ENCODE measurements at regions not wholly inside any gene's neighbourhood (a gene's known extent, or its start where the extent isn't known, plus 50 kb on each side); places are given as distances from the start of the nearest gene placed in this dataset.

DNA sequence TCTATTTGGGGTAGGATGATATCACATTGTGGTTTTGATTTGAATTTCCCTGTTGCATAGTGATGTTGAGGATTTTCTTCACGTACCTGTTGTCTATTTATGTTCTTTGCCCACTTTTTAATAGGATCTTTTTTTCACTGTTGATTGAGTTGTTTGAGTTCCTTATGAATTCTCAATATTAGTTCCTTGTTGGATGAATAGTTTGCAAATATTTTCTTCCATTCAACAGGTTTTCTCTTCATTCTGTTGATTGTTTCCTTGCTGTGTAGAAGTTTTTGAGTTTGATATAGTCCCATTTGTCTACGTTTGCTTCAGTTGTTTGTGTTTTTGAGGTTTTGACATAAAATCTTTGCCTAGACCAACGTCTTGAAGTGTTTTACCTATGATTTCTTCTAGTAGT is 369.5 kb upstream of the CAMK1G start:
- no peaks in the 10 kb centered on the region for H3K36me3 ChIP-seq
- TF ChIP-seq, protein P1, sequence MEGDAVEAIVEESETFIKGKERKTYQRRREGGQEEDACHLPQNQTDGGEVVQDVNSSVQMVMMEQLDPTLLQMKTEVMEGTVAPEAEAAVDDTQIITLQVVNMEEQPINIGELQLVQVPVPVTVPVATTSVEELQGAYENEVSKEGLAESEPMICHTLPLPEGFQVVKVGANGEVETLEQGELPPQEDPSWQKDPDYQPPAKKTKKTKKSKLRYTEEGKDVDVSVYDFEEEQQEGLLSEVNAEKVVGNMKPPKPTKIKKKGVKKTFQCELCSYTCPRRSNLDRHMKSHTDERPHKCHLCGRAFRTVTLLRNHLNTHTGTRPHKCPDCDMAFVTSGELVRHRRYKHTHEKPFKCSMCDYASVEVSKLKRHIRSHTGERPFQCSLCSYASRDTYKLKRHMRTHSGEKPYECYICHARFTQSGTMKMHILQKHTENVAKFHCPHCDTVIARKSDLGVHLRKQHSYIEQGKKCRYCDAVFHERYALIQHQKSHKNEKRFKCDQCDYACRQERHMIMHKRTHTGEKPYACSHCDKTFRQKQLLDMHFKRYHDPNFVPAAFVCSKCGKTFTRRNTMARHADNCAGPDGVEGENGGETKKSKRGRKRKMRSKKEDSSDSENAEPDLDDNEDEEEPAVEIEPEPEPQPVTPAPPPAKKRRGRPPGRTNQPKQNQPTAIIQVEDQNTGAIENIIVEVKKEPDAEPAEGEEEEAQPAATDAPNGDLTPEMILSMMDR (IDR thresholded peaks at IDR 0.05), result no peak
- DNase-seq (no peak), ATAC-seq (no peak)
- no peaks in the 10 kb centered on the region for H3K4me1 ChIP-seq
- H3K27me3 ChIP-seq, result peaks cover 7 to 21% of the 10 kb centered on the region in 2 donors
- H3K9me3 ChIP-seq, result no peaks in the 10 kb centered on the region
- H3K27ac ChIP-seq, result no peak overlapping the region
- intact Hi-C loops (cut with DNase I), result no loop called here
- H3K4me3 ChIP-seq, result no peak overlapping the region

DNA sequence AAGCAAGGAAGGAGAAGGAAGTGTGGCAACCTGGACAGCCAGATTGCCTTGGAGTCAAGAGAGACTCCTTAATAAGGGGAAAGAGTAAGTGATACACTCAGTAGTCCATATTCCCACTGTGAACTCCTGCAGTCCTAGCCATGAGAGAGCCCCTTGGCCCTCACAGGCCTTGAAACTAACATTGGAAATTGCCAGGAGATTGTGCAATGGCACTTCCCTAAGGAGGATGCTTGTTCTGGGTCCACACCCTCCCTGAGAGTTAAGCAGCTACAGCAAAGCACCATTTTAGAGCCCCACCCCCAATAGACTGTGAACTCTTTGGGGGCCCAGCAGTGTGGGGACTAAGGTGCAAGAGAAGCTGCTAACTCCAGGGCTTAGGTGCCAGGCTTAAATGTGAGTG is 367.7 kb upstream of the CAMK1G start:
- Histone ChIP-seq H3K27ac (no peak overlapping the region), H3K4me3 (no peak overlapping the region), H3K27me3 (peaks cover 0 to 3% of the 10 kb centered on the region in 2 donors), H3K36me3 (no peaks in the 10 kb centered on the region), H3K9me3 (no peaks in the 10 kb centered on the region), H3K4me1 (no peaks in the 10 kb centered on the region)
- no peak for DNase-seq
- intact Hi-C loops (cut with DNase I), result no loop called here
- TF ChIP-seq, protein P1 (IDR thresholded peaks at IDR 0.05), result no peak
- peak; percentile 38 for ATAC-seq

DNA sequence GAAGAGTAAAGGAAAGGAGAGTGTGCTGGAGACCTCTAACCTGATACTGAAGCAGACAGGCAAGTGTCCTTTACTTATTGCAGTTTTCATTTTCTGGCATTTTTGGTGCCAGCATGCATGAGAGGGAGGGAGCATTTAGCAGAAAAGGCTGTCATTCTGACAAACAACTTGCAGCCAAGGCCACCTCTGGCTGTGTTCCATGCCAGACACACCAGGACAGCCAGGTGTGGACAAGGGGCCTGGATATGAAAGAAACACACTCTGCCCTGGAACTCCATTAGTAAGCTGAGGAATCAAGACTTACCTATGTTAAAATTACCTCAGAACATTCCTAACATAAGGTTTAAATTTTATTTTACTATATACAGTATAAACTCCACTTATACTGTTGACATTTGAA is 365.4 kb upstream of the CAMK1G start:
- ATAC-seq (no peak), DNase-seq (no peak)
- H3K27me3 ChIP-seq, result no peaks in the 10 kb centered on the region
- no peak overlapping the region for H3K4me3 ChIP-seq
- no peaks in the 10 kb centered on the region for H3K4me1 ChIP-seq
- no peak overlapping the region for H3K27ac ChIP-seq
- no peaks in the 10 kb centered on the region for H3K36me3 ChIP-seq
- TF ChIP-seq, protein P1 (IDR thresholded peaks at IDR 0.05), result no peak
- H3K9me3 ChIP-seq, result no peaks in the 10 kb centered on the region
- intact Hi-C loops (cut with DNase I), result no loop called here

DNA sequence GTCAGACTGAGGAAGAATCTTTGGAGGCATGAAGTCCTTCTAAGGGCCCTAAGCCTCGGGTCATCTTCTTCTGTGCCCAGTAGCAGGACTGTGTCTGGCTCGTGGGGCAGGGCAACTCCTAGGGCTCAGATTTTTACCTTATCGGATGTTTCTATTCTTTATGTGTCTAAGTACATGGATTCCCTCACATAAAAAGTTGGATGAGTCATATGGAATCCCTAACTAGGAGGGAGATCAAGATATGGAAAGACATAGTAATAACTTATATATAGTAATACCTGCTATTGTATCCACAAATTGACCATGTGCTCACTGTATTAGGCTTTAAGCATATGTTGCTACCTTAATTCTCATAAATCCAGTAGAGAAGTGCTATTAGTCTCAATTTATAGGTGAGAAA is 364.5 kb upstream of the CAMK1G start:
- Histone ChIP-seq H3K36me3 (no peaks in the 10 kb centered on the region), H3K27ac (no peak overlapping the region), H3K9me3 (no peaks in the 10 kb centered on the region), H3K27me3 (no peaks in the 10 kb centered on the region), H3K4me3 (no peak overlapping the region), H3K4me1 (no peaks in the 10 kb centered on the region)
- intact Hi-C loops (cut with DNase I), result no loop called here
- TF ChIP-seq, protein P1 (IDR thresholded peaks at IDR 0.05), result no peak
- ATAC-seq (no peak), DNase-seq (no peak)

DNA sequence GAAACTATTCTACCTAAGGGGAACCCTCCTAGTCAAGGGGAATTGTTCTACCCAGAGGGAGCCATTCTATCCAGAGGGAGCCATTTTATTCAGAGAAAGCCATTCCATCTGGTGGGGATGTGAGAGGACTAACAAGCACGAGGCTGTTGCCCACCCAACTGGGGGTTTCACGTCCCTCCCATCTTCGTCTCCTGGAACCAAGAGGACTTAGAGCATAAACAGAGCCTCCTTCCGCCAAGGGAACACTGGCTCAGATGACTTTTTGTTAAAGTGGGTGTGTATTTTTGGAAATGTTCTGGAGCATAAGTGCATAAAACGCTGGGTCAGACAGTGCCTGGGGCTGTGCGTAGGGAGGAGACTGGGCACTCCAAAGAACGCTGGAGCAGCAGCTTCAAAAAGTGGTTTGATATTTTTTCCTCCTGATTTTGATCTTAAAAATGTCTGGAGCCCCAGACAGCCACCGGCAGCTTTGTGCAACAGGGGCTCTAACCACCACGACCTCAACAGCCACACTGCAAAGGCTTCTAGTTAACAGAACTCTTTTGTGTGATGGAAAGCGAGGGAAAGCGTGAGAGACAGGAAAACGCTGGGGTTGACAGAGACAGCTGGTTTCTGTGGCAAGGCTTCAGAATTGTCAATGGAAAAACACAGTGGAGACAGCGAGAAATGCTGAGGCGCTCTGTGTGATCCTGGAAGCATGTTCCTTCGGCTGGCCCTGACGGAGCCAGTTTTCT is 363.6 kb upstream of the CAMK1G start:
- H3K9me3 ChIP-seq, result no peaks in the 10 kb centered on the region
- TF ChIP-seq, protein P1 (IDR thresholded peaks at IDR 0.05), result no peak
- H3K27ac ChIP-seq, result peak overlapping the region in 1 of 2 donors; percentile 7
- H3K27me3 ChIP-seq, result no peaks in the 10 kb centered on the region
- no peaks in the 10 kb centered on the region for H3K36me3 ChIP-seq
- peak in 3 of 4 donors; percentile 6 to 93 (median 92) for DNase-seq
- intact Hi-C loops (cut with DNase I), result no loop called here
- no peaks in the 10 kb centered on the region for H3K4me1 ChIP-seq
- no peak overlapping the region for H3K4me3 ChIP-seq
- peak; percentile 51 for ATAC-seq

Measured in left lung (tissue), 4 donors.